GM12801 (cell line): ENCODE measurements at regions not wholly inside any gene's neighbourhood (a gene's known extent, or its start where the extent isn't known, plus 50 kb on each side); places are given as distances from the start of the nearest gene placed in this dataset.

ENCODE experiments used
- TF ChIP-seq, protein P1 (sequence below): IDR thresholded peaks from one replicate; pipeline ENCODE4 v1.5.1; 2011; ENCODE audit warnings: control low read depth; ENCODE audit not compliant: insufficient read length; ENCODE audit errors: extremely low read depth

DNA sequence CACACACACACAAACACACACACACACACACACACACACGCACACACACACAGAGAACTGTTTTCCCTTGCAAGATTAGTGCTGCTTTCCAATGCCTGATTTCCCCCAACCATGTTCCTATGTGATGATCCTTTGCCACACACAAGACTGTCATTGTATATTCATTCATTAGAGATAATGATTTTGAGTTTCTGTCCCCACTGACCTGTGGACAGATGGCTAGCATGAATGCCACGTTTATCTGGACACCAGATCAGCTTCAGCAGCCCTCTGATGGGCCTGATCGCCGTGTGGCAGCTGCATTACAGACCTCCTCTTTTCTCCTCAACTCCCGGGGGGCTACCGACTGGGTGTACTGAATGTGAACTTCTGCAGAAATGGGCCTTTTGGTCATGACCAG is 353.0 kb downstream of the MYCN start:
- TF ChIP-seq, protein P1, sequence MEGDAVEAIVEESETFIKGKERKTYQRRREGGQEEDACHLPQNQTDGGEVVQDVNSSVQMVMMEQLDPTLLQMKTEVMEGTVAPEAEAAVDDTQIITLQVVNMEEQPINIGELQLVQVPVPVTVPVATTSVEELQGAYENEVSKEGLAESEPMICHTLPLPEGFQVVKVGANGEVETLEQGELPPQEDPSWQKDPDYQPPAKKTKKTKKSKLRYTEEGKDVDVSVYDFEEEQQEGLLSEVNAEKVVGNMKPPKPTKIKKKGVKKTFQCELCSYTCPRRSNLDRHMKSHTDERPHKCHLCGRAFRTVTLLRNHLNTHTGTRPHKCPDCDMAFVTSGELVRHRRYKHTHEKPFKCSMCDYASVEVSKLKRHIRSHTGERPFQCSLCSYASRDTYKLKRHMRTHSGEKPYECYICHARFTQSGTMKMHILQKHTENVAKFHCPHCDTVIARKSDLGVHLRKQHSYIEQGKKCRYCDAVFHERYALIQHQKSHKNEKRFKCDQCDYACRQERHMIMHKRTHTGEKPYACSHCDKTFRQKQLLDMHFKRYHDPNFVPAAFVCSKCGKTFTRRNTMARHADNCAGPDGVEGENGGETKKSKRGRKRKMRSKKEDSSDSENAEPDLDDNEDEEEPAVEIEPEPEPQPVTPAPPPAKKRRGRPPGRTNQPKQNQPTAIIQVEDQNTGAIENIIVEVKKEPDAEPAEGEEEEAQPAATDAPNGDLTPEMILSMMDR = no peak

GRCh38 chr2:16291731-16292550 is 351.6 kb downstream of the MYCN start:
- TF ChIP-seq, protein P1 = no peak

GRCh38 chr2:16291226-16291625 is 350.9 kb downstream of the MYCN start:
- TF ChIP-seq, protein P1 = no peak

GRCh38 chr2:16290311-16291020 is 350.1 kb downstream of the MYCN start:
- TF ChIP-seq, protein P1 = no peak

- TF ChIP-seq, protein P1 = no peak
These were observed 348.2 kb downstream of the MYCN start for GRCh38 chr2:16288371-16289112.

- TF ChIP-seq, protein P1 = no peak
These were observed 347.5 kb downstream of the MYCN start for GRCh38 chr2:16287831-16288230.

- TF ChIP-seq, protein P1 = no peak
These were observed 346.9 kb downstream of the MYCN start for GRCh38 chr2:16287281-16287680.
